ENCODE measurements at regions not wholly inside any gene's neighbourhood (a gene's known extent, or its start where the extent isn't known, plus 50 kb on each side); places are given as distances from the start of the nearest gene placed in this dataset.

DNA sequence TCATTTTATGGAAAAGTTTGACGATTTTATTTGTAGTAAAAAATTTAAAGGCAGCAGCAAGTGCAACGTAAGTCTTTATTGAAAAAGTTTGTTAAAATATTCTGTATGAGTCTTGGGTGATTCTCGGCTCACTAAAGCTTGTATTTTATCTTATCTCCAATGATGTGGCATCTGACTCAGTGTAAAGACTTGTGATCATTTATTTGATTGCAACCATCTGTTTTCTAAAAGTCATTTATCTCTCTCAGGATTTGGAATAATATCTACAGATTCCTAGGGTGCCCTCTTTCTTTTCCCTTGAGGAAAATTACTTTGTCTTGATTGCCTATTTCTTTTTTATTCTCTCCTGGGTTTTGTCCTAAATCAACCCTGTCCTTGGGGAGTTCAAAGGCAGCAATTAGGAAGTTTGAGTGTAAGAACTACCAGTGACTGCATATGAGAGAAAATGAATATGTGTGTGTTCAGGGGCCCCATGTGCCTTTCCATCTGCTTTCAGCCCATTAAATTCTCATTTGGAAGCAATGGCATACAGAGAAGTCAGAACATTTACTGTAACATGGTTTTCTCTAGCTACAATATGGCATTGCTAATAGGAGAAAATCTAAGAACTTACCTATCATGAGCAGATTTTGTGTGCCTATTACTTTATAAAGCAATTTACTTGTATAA is 575.0 kb upstream of the CHRM3 start:
- no peak overlapping the region for H2BK5ac ChIP-seq (ENCODE audit: insufficient read length, low read length)
- TF ChIP-seq, protein P1, sequence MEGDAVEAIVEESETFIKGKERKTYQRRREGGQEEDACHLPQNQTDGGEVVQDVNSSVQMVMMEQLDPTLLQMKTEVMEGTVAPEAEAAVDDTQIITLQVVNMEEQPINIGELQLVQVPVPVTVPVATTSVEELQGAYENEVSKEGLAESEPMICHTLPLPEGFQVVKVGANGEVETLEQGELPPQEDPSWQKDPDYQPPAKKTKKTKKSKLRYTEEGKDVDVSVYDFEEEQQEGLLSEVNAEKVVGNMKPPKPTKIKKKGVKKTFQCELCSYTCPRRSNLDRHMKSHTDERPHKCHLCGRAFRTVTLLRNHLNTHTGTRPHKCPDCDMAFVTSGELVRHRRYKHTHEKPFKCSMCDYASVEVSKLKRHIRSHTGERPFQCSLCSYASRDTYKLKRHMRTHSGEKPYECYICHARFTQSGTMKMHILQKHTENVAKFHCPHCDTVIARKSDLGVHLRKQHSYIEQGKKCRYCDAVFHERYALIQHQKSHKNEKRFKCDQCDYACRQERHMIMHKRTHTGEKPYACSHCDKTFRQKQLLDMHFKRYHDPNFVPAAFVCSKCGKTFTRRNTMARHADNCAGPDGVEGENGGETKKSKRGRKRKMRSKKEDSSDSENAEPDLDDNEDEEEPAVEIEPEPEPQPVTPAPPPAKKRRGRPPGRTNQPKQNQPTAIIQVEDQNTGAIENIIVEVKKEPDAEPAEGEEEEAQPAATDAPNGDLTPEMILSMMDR (conservative IDR thresholded peaks at IDR 0.05), result no peak
- no peak overlapping the region for H4K91ac ChIP-seq (ENCODE audit: insufficient read length, low read depth, low read length)
- no peak overlapping the region for H3K56ac ChIP-seq (ENCODE audit: insufficient read length, low read depth, low read length)
- H3K36me3 Mint-ChIP-seq (ENCODE audit: insufficient read depth in 1 of 3, low read depth in 3 of 3), result no peaks in the 10 kb centered on the region; a peak in 1 of 7 replicates
- H2BK12ac ChIP-seq (ENCODE audit: insufficient read length, low read depth, low read length), result no peak overlapping the region
- H3K79me2 ChIP-seq (ENCODE audit: insufficient read depth, low read length), result no peaks in the 10 kb centered on the region
- peaks cover 8% of the 10 kb centered on the region in 2 experiments; a peak in 2 of 5 replicates for H3K9me3 Mint-ChIP-seq
- H3K79me1 ChIP-seq (ENCODE audit: insufficient read depth, low read depth, low read length, poor library complexity, severe bottlenecking), result no peaks in the 10 kb centered on the region
- no peak overlapping the region for H3K14ac ChIP-seq (ENCODE audit: insufficient read depth, low read length)
- no peak overlapping the region for H2BK120ac ChIP-seq (ENCODE audit: low read depth, low read length, poor library complexity, severe bottlenecking)
- no peak overlapping the region for H4K8ac ChIP-seq (replicated peaks; ENCODE audit: insufficient read length, low read depth, low read length)
- H4K20me1 ChIP-seq (ENCODE audit: control insufficient read depth, insufficient read depth, insufficient read length), result no peaks in the 10 kb centered on the region
- no peak overlapping the region for H3K18ac ChIP-seq (ENCODE audit: insufficient read length, low read depth, low read length)
- no peak overlapping the region for H3K23ac ChIP-seq (ENCODE audit: insufficient read length, low read depth, low read length)
- H3K27me3 ChIP-seq (ENCODE audit: insufficient read depth, low read length), result no peaks in the 10 kb centered on the region
- H3K27ac Mint-ChIP-seq, result no peak overlapping the region
- H3K9ac ChIP-seq (ENCODE audit: extremely low read depth, insufficient read length, low read length), result no peak overlapping the region
- no peak for DNase-seq
- H3K4me1 ChIP-seq (ENCODE audit: insufficient read depth, low read length), result no peaks in the 10 kb centered on the region
- no peak overlapping the region for H2BK15ac ChIP-seq (ENCODE audit: low read depth, low read length)
- H2BK20ac ChIP-seq (ENCODE audit: low read depth, low read length, poor library complexity, severe bottlenecking), result no peak overlapping the region
- WGBS (ENCODE audit: extremely low coverage, insufficient read length, low lambda C conversion rate), result 100% methylated on average over 2 of the region's 3 CpGs
- no peak overlapping the region for H3K4me2 ChIP-seq (ENCODE audit: insufficient read depth, insufficient read length, low read length)
- H2AK5ac ChIP-seq (ENCODE audit: insufficient read length, low read length), result no peak overlapping the region
- H3T11ph ChIP-seq (ENCODE audit: low read length), result no peak overlapping the region
- no peaks in the 10 kb centered on the region; the same call in 1 of the 2 replicates for H3K27me3 Mint-ChIP-seq (ENCODE audit: low read depth)
- no peak overlapping the region for H3K4me3 Mint-ChIP-seq
- H3K4me1 Mint-ChIP-seq, result no peaks in the 10 kb centered on the region
- H3K4ac ChIP-seq (ENCODE audit: low read depth, low read length), result no peak overlapping the region
- no peak overlapping the region for H4K5ac ChIP-seq (ENCODE audit: insufficient read length, low read depth, low read length)
- H3K23me2 ChIP-seq (ENCODE audit: insufficient read length, low read depth, low read length, poor library complexity, severe bottlenecking), result no peaks in the 10 kb centered on the region
- no peak overlapping the region for H2AFZ ChIP-seq (ENCODE audit: low read length)
- H3K9me3 ChIP-seq (ENCODE audit: control insufficient read depth, low read depth, low read length), result no peaks in the 10 kb centered on the region
- no peak overlapping the region for H3K27ac ChIP-seq (ENCODE audit: insufficient read length, low read depth, low read length)
